ENCODE measurements at regions not wholly inside any gene's neighbourhood (a gene's known extent, or its start where the extent isn't known, plus 50 kb on each side); places are given as distances from the start of the nearest gene placed in this dataset.

GRCh38 chr14:96638041-96638855, 136.1 kb downstream of the PAPOLA start:
- no peak for DNase-seq

- no peak for DNase-seq
These were observed 137.4 kb downstream of the PAPOLA start for GRCh38 chr14:96639550-96639949.

- DNase-seq: no peak
These were observed 146.5 kb downstream of the PAPOLA start for GRCh38 chr14:96648506-96649326.

- no peak for DNase-seq
These were observed 147.1 kb downstream of the PAPOLA start for GRCh38 chr14:96649327-96649601.

GRCh38 chr14:96653597-96653996, 143.6 kb upstream of the VRK1 start:
- no peak for DNase-seq

GRCh38 chr14:96658611-96659010, 138.6 kb upstream of the VRK1 start:
- no peak for DNase-seq

- DNase-seq: no peak
These were observed 137.1 kb upstream of the VRK1 start for GRCh38 chr14:96660123-96660522.

GRCh38 chr14:96660667-96661066, 136.5 kb upstream of the VRK1 start:
- no peak for DNase-seq

GRCh38 chr14:96661244-96661969, 135.8 kb upstream of the VRK1 start:
- DNase-seq: no peak

- DNase-seq: peak; percentile 65
These were observed 134.8 kb upstream of the VRK1 start for GRCh38 chr14:96662116-96662970.

- DNase-seq: no peak
These were observed 134.1 kb upstream of the VRK1 start for GRCh38 chr14:96663076-96663475.

- DNase-seq: no peak
These were observed 133.6 kb upstream of the VRK1 start for GRCh38 chr14:96663491-96664067.

- DNase-seq: no peak
These were observed 131.1 kb upstream of the VRK1 start for GRCh38 chr14:96666088-96666487.

- no peak for DNase-seq
These were observed 126.8 kb upstream of the VRK1 start for GRCh38 chr14:96670391-96670790.

GRCh38 chr14:96671218-96671617, 126.0 kb upstream of the VRK1 start:
- no peak for DNase-seq

GRCh38 chr14:96673706-96674105, 123.5 kb upstream of the VRK1 start:
- no peak for DNase-seq

GRCh38 chr14:96674121-96674520, 123.1 kb upstream of the VRK1 start:
- DNase-seq: no peak

GRCh38 chr14:96676166-96676565, 121.0 kb upstream of the VRK1 start:
- no peak for DNase-seq

- no peak for DNase-seq
These were observed 115.4 kb upstream of the VRK1 start for GRCh38 chr14:96681829-96682228.

GRCh38 chr14:96682401-96682800, 114.8 kb upstream of the VRK1 start:
- no peak for DNase-seq

GRCh38 chr14:96683562-96684289, 113.5 kb upstream of the VRK1 start:
- no peak for DNase-seq

GRCh38 chr14:96686126-96686525, 111.1 kb upstream of the VRK1 start:
- DNase-seq: no peak

All from NCI-H1417 treated with DMSO at 0.1 percent for 48 hours (cell line).